Small intestine (tissue), 7 donors: ENCODE measurements at regions not wholly inside any gene's neighbourhood (a gene's known extent, or its start where the extent isn't known, plus 50 kb on each side); places are given as distances from the start of the nearest gene placed in this dataset.

Experiments
- DNase-seq, 2 donors: peaks; one replicate each; pipeline versions ENCODE4 v3.0.0 to v3.0.0-alpha.2; 2013
- FAIRE-seq: peaks from 2 replicates; lab custom pipeline; 2012; peaks lifted over from hg19 to GRCh38; lab: Jason Lieb, UNC
- H3K27ac ChIP-seq, 3 donors: one replicate each; pipeline ENCODE4 v1.5.1; 2013; ENCODE audit warnings: low read length in 2 of 3, mild to moderate bottlenecking in 2 of 3, control low read depth in 1 of 3, inconsistent platforms in 1 of 3, low read depth in 1 of 3, moderate library complexity in 1 of 3
- H3K27me3 ChIP-seq, 3 donors: one replicate each; pipeline ENCODE4 v1.6.1; 2013; ENCODE audit warnings: low read length in 3 of 3, inconsistent platforms in 1 of 3; ENCODE audit not compliant: control insufficient read depth in 3 of 3, insufficient read depth in 3 of 3
- H3K36me3 ChIP-seq, 3 donors: one replicate each; pipeline ENCODE4 v1.6.1; 2013; ENCODE audit warnings: low read length in 3 of 3, inconsistent platforms in 1 of 3, low read depth in 1 of 3, mild to moderate bottlenecking in 1 of 3, moderate library complexity in 1 of 3; ENCODE audit not compliant: control insufficient read depth in 3 of 3, insufficient read depth in 2 of 3
- H3K4me1 ChIP-seq, 3 donors: one replicate each; pipeline ENCODE4 v1.6.1; 2013; ENCODE audit warnings: low read length in 2 of 3, inconsistent platforms in 1 of 3, low read depth in 1 of 3, mild to moderate bottlenecking in 1 of 3, moderate library complexity in 1 of 3; ENCODE audit not compliant: control insufficient read depth in 3 of 3, insufficient read depth in 2 of 3
- H3K4me3 ChIP-seq, 3 donors: one replicate each; pipeline ENCODE4 v1.5.1; 2013; ENCODE audit warnings: low read length in 3 of 3, control low read depth in 1 of 3, inconsistent platforms in 1 of 3, low read depth in 1 of 3, mild to moderate bottlenecking in 1 of 3, moderate library complexity in 1 of 3
- H3K9me3 ChIP-seq, 2 donors: one replicate each; pipeline ENCODE4 v1.6.1; 2013; ENCODE audit warnings: low read depth in 1 of 2, low read length in 1 of 2; ENCODE audit not compliant: control insufficient read depth in 2 of 2, insufficient read depth in 1 of 2
- WGBS, 3 donors: extraction: QIAGEN DNeasy Blood & Tissue Kit; methylation state at CpG; one replicate each; pipeline ENCODE4 v1.1.7; 2013; 5-methylcytosine and 5-hydroxymethylcytosine counted together
- donor health status: healthy with polysubstance abuse.
- donor health status: control.
- donor health status: control.
- donor health status: Bipolar disorder and iron deficiency.
- donor health status: healthy.

DNA sequence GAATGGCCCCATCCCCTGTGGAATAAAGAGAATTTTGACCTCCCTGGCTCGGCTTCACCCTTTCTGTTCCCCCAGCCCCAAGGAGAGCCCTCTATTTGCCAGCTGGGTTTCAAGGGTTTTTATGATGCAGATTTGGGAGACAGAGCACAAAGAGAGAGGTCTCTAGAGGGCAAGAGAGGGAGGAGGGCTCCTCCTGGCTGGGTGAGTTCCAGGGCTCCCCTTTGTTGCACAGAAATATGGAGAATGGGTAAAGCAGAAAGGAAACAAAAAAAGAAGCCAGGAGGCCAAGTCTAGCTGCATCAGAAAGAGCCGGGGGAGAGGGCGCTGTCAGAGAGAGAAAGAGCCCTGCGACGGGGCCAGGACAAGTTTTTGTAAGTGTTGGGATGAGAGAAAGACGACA is 319.6 kb upstream of the RTL1 start:
- WGBS, 3 donors = 76 to 82% (median 80%) methylated on average over 6 of the region's 6 CpGs
- DNase-seq (no peak), FAIRE-seq (no peak)
- H3K4me3 ChIP-seq = no peak overlapping the region
- peaks cover 0 to 7% of the 10 kb centered on the region in 2 donors for H3K9me3 ChIP-seq
- H3K36me3 ChIP-seq = peaks cover 0 to 4% (median 0%) of the 10 kb centered on the region in 3 donors
- no peaks in the 10 kb centered on the region for H3K27me3 ChIP-seq
- H3K4me1 ChIP-seq = peaks cover 0 to 55% (median 0%) of the 10 kb centered on the region in 3 donors
- H3K27ac ChIP-seq = no peak overlapping the region

DNA sequence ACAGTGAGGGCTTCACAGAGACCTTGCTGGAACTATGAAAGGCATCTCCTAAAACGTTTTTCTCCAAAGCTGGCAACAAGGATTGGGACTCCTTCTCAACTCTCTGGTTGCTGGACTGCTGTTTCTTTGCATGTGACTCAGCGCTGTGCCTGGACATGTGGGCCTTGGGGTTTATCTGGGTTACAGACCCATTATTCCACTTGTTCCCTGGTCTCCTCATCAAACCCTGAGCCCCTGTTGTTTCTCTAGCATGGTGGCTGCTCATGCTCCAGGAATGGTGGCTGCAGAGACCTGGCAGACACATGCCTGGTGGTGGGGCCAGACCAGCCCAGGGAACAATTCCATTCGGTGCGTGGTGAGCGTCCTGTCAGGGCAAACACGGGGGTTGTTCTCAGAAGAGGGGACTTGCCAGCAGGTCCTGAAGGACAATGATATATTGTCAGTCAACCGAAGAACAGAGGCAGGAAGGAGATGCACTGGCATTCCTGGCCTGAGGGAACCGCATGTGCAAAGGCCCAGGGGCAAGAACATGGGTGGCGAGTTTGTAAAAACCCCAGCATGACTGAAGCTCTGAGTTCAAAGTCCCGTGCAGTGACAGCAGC is 320.1 kb upstream of the RTL1 start:
- Histone ChIP-seq H3K27ac (no peak overlapping the region), H3K4me1 (peaks cover 0 to 54% (median 0%) of the 10 kb centered on the region in 3 donors), H3K27me3 (no peaks in the 10 kb centered on the region), H3K9me3 (peaks cover 0 to 7% of the 10 kb centered on the region in 2 donors), H3K4me3 (no peak overlapping the region), H3K36me3 (peaks cover 0 to 4% (median 0%) of the 10 kb centered on the region in 3 donors)
- WGBS, 3 donors = 81 to 87% (median 83%) methylated on average over 10 of the region's 10 CpGs
- FAIRE-seq (no peak), DNase-seq (no peak)

DNA sequence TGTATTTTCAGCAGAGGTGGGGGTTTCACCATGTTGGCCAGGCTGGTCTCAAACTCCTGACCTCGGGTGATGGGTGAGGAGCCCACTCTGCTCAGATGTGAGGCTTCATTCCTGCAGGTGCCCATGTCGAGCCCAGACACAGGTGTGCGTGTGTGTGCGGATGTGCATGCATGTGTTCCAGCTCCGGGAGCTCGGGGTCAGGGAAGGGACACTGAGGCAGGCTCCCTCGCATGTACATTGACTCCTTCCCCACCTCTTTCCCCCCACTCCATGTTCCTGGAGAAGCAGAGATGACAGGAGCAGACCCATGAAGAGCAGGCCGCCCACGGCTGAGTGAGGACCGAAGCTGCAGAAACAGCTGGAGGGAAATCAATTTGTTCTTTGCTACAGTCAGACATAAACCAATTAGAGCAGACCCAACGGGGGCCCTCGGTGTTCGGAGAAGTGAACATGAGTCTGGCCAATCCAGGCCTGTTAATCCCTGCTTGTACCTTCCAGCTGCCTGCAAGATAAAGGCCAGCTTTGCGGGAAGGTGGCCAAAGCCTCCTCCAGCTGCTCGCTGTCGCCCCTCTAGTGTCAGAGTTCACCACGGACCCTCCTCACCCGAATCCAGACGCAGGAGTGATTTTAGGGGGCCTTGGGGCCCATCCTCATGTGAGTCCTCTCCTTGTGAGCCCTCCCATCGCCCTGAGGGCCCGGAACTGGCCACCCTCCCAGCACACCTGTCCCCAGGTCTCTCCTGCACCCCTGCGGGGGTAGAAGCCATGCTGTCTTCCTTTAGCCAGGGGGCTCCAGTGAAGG is 321.0 kb upstream of the RTL1 start:
- FAIRE-seq (no peak), DNase-seq (no peak)
- Histone ChIP-seq H3K9me3 (peaks cover 0 to 7% of the 10 kb centered on the region in 2 donors), H3K27me3 (no peaks in the 10 kb centered on the region), H3K4me1 (peaks cover 0 to 53% (median 0%) of the 10 kb centered on the region in 3 donors), H3K4me3 (no peak overlapping the region), H3K27ac (peak overlapping the region in 1 of 3 donors; percentile 67), H3K36me3 (peaks cover 0 to 4% (median 0%) of the 10 kb centered on the region in 3 donors)
- 56 to 72% (median 64%) methylated on average over 22 of the region's 22 CpGs for WGBS, 3 donors

DNA sequence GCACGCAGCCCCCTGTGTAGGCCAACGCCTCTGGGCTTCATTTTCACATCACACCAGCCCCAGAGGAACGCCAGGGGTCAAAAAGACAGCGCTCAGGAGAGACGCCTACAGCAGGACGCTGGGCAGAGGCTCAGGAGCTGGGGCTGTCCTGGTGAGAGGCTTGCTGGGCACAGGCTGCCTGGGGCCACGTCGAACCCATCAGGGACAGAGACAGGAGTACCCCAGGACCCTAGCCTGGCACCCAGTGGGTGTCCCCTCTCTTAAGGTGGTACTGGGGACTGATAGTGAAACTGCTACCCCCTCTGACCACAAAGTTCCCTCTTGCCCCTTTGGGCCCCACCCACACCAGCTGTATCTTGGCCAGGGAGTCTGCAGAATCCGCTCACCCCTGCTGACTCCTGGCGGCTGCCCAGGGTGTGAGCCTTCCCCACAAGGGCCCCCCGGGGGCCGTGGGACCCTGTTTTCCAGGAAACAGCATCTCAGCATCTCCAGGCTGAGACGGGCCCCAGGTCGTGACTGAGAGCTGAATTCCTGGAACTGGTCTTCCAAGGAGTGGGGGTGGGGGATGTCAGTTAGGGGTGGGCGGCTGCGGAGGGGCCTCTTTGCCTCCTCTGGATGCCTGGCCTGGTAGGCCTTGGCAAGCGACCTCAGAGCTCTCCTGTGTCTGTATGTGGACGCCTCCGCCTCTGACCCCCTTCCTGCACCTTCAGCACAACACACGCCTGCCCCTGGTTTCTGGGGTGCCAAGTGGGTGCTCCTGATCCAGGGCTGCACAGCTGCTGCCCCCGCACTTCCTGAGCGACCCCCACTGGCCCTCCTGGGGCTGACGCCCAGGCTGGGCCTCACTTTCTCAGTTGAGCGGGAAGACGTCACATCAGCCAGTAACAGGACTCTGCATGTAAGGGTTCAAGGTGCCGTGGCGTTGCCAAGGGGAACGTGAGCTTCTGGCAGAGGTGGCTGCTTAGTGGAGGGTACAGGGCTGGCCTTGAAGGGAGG is 321.9 kb upstream of the RTL1 start:
- DNase-seq (peak in 1 of 2 donors; percentile 55), FAIRE-seq (no peak)
- peaks cover 0 to 7% of the 10 kb centered on the region in 2 donors for H3K9me3 ChIP-seq
- no peak overlapping the region for H3K4me3 ChIP-seq
- WGBS, 3 donors = 53 to 65% (median 57%) methylated on average over 28 of the region's 28 CpGs
- peaks cover 0 to 4% (median 0%) of the 10 kb centered on the region in 3 donors for H3K36me3 ChIP-seq
- peaks cover 0 to 44% (median 0%) of the 10 kb centered on the region in 3 donors for H3K4me1 ChIP-seq
- peak overlapping the region in 1 of 3 donors; percentile 67 for H3K27ac ChIP-seq
- H3K27me3 ChIP-seq = no peaks in the 10 kb centered on the region

DNA sequence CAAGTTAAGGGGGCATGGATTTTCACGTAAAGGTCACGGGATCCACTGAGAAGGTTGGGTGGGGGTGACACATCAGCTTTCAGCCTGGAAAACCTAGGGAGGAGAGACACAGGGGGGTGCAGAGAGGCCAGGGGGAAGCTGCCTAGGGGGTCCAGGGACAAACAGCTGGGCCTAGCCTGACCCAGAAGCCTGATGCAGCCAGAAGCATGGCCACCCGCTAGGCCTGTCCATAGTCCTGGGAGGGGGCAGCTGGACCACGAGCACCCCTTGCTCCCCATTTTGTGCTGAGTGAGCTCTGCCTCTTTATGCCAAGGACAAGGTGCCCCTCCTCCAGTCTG is 322.7 kb upstream of the RTL1 start:
- H3K36me3 ChIP-seq = peaks cover 0 to 4% (median 0%) of the 10 kb centered on the region in 3 donors
- peak overlapping the region in 1 of 3 donors; percentile 67 for H3K27ac ChIP-seq
- DNase-seq = no peak
- H3K4me3 ChIP-seq = no peak overlapping the region
- H3K4me1 ChIP-seq = peaks cover 0 to 37% (median 0%) of the 10 kb centered on the region in 3 donors
- FAIRE-seq = no peak
- H3K9me3 ChIP-seq = peaks cover 0 to 7% of the 10 kb centered on the region in 2 donors
- 56 to 75% (median 62%) methylated on average over 4 of the region's 4 CpGs for WGBS, 3 donors
- no peaks in the 10 kb centered on the region for H3K27me3 ChIP-seq

DNA sequence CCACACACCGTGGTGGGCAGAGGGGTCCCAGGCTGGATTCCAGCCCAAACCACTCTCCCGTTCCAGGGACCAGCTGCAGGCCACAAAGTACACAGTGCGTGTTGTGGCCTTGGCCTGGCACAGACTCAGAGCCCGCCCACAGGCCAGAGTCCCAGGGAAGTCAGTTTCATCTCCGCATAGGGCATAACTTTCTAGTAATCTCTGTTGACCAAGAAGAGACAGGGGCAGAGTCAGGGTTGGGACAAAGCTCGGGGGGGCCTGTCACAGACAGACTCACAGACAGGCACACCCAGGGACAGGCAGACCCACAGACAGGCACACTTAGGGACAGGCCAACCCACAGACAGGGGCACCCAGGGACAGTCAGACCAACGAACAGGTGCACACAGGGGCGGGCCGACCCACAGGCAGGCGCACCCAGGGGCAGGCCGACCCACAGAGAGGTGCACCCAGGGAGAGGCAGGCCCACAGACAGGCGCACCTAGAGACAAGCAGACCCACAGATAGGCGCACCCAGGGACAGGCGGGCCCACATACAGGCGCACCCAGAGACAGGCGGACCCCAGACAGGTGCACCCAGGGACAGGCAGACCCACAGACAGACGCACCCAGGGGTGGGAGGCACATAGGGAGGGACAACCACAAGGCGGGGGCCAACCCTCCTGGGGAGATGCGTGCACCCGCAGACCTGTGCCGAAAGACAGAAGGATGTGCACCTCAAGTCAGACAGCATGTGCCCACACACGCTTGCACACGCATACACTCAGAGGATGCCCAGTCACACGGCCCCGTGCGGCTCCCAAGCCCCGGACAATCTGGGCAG is 323.3 kb upstream of the RTL1 start:
- peaks cover 0 to 4% (median 0%) of the 10 kb centered on the region in 3 donors for H3K36me3 ChIP-seq
- H3K4me3 ChIP-seq = no peak overlapping the region
- H3K27ac ChIP-seq = peak overlapping the region in 1 of 3 donors; percentile 67
- 41 to 67% (median 41%) methylated on average over 27 of the region's 27 CpGs for WGBS, 3 donors
- no peaks in the 10 kb centered on the region for H3K27me3 ChIP-seq
- FAIRE-seq (no peak), DNase-seq (peak; percentile 14 to 70)
- H3K9me3 ChIP-seq = peaks cover 0 to 1% of the 10 kb centered on the region in 2 donors
- peaks cover 0 to 36% (median 0%) of the 10 kb centered on the region in 3 donors for H3K4me1 ChIP-seq

DNA sequence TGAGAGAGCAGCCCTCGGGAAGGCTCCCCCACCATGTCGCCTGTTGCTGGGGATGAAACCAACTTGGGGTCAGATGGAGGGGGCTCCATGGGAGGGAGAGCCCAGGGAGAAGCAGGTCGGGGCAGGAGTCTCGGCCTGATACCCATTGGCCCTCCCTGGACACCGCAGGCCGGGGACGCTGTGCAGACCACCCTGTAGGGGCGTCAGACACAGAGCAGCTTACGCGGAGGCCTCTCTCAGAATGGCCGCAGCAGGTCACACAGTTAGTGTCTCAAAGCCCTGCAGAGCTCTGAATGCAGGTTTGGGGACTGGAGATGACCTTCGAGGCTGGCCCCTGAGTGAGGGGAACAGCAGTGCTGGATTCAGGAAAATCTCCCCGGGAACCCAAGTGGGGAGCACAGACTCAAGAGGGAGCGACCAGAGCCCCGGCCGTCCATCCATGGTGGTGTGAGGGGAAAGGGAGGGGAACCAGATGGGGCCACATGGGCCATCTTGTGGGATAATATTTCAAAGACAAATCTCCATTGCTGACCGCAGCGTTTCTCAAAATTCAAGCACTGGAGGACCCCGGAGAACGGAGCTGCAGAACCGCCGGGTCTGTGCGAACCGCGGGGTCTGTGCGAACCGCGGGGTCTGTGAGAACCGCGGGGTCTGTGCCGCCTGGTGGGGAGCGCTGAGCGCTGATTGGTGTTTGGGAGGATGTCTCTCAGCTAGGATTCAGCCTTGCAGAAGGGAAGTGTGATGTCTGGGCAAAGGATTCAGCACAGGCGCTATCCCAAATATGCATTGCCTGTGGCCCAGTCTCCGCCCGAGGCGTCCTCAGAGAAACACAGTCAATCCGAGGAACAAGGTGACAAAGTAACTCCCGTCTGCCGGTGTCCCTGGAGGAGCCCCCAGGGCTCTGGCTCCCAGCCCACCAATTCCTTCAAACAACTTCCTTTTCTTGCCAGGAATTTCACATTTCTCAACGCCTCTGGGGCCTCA is 324.4 kb upstream of the RTL1 start:
- Histone ChIP-seq H3K36me3 (peaks cover 0 to 4% (median 0%) of the 10 kb centered on the region in 3 donors), H3K27ac (no peak overlapping the region), H3K9me3 (no peaks in the 10 kb centered on the region), H3K4me3 (no peak overlapping the region), H3K27me3 (no peaks in the 10 kb centered on the region), H3K4me1 (peaks cover 0 to 36% (median 0%) of the 10 kb centered on the region in 3 donors)
- no peak for FAIRE-seq
- DNase-seq = no peak
- 83 to 91% (median 90%) methylated on average over 40 to 41 of the region's 41 CpGs for WGBS, 3 donors
